HL-60/S4 (cell line): ENCODE measurements at regions not wholly inside any gene's neighbourhood (a gene's known extent, or its start where the extent isn't known, plus 50 kb on each side); places are given as distances from the start of the nearest gene placed in this dataset.
"Not testable (repeated sequence)": the region's sequence is repeated elsewhere in the genome, so short reads cannot be mapped to it uniquely, and the experiment has no call there.

Experiments
- in situ Hi-C: fragments of 300-500 bp; cut with MboI; formaldehyde crosslinking; loops from 2 replicates; pipeline ENCODE4 v1.14.3; 2022; ENCODE audit warnings: low sequenced_read_pairs

DNA sequence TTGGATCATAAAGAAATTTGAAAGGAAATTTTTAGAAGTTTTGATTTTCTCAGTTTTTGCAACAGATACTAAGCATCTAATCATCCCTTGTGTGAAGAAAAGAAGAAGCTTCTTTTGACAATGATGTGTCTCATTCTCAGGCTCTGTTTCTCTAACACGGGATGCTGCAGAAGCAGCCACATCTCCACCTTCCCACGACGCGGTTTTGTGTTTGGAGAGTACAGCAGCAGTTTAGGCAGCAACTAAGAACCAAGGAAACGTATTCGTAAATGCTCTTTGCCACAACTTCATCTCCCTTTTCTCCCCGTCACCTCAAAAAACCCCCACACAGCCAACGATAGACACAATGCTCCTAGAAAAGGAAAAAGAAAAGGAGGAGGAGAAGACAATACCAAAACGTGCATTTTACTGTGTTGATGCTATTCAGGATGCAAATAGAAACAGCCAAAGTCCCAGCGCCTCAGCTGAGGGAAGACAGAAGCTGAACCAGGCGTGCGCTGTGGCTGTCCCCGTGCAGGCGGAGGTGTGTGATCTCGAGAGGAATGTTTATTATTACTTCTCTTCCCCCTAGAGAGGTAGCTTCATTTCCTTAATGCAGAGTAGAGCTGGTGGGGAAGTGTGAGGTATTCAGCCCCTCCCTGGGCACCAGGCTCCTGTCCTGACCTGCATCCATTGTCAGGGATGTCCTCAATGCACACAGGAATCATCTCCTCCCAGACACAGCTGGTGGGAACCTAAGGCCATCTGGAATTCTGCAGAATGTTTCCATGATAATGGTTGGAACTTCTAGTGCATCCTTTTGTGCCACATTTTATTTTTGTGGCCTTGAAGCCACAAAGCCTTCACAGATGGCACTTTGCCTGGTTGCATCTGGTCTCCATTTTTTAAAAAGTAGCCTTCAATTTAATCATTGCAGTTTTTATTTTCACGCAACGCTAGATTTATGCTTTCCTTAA is 174.6 kb upstream of the KLF6 start:
- in situ Hi-C loops, result no loop called here

DNA sequence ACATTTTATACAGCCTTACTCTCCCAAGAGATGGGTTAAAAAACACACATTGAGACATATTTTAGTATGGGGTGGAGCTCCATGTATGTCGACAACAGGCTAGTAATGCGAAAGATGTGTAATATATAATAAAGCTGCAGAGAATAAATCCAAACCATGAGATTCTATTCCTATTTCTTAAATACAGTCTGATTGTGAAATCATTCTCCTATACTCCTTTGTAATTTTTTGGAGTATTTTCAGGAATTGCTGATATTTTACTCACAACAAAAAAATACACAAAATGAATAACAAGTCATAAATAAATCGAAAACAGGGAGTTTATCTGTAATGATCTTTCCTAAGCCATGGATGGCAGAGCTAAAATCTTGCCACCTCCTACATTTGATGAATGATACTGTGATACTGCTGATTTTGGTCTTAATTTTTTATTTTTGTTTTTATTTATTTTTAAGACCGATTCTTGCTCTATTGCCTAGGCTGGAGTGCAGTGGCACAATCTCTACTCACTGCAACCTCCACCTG is 173.5 kb upstream of the KLF6 start:
- in situ Hi-C loops, result no loop called here

DNA sequence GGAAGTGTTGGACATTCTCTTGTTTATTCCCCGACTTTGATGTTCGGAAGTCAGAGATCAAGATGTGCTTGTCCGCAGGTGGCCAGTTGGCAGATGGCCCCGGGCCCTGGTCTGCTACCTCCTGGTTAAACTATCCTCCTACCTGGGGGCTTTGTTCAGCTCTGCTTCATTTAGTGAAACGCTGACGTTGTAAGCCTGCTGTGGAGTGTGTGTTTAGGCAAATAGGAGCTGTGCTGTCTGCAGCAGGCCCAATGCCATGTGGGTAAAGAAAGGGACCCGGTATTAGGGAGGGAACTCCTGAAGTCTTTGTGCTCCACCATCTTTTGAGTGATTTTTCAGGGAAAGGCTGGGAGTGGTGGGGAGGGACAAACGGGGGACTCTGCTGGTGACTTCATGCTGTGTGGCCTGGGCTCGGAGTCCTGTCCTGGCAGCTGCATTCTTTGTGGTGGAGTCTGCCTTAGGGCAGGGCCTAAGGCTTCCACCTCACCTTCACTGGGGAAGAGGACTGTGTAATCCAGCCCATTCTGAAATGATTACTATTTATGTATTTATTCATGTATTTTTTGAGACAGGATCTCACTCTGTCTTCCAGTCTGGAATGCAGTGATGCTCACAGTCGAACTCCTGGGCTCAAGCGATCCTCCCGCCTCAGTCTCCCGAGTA is 171.1 kb upstream of the KLF6 start:
- in situ Hi-C loops, result no loop called here

DNA sequence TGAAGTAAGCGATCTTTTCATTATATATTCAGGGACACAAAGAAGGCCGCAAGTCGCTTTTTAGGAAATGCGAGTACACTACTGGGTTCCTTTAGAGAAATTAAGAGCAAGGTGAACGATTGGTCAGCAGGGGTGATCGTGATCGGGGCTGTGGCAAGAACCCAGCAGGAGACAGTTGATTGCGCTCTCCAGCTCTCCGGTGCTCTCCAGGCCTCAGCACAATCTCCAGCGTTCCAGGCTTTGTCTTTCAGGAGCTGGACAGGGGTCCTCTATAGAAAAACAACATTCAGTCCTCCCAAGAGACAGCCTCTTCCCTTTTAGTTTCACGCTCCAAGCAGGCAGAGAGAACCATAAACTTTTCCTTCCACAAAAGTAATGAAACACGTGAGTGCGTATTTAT is 170.5 kb upstream of the KLF6 start:
- in situ Hi-C loops, result no loop called here

DNA sequence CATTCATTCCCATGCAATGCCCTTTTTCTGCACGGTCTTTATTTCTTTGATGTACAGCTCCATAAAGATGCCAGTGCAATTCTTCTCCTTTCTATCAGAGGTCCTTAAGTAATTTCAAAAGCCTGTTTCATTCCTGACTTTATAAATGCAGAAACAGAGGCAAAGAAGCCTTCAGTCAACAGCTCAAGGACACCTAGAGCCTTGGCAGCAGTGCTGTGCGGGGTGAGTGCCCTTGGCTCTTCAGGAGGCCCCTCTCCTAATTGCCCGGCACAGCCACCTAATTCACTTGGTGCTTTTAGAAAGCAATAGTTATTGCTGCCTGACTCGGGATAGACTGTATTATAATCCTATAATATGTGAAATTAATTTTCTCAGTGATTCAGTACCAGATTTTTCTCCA is 169.6 kb upstream of the KLF6 start:
- in situ Hi-C loops, result no loop called here

DNA sequence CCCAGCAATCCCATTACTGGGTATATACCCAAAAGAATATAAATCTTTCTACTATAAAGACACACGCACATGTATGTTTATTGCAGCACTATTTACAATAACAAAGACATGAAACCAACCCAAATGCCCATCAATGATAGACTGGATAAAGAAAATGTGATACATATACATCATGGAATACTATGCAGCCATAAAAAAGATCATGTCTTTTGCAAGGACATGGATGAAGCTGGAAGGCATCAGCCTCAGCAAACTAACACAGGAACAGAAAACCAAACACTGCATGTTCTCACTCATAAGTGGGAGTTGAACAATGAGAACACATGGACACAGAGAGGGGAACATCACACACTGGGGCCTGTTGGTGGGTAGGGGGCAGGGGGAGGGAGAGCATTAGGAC is 169.0 kb upstream of the KLF6 start:
- in situ Hi-C loops, result not testable (repeated sequence)

DNA sequence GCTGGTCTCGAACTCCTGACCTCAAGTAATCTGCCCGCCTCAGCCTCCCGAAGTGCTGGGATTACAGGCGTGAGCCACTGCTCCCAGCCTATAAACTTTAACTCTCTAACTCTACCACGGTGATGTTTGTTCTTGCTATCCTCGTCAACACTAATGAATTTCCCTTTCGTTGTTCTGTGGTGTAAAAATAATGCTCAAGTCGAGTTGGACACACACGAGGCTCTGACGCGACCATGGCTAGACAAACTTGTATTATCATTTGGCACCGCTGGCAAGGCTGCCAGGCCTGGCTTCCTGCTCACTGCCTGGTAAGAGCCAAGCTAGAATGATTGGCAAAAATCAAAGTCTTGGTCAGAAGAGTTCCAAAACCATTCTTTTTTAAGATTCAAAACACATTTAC is 167.0 kb upstream of the KLF6 start:
- in situ Hi-C loops, result no loop called here

DNA sequence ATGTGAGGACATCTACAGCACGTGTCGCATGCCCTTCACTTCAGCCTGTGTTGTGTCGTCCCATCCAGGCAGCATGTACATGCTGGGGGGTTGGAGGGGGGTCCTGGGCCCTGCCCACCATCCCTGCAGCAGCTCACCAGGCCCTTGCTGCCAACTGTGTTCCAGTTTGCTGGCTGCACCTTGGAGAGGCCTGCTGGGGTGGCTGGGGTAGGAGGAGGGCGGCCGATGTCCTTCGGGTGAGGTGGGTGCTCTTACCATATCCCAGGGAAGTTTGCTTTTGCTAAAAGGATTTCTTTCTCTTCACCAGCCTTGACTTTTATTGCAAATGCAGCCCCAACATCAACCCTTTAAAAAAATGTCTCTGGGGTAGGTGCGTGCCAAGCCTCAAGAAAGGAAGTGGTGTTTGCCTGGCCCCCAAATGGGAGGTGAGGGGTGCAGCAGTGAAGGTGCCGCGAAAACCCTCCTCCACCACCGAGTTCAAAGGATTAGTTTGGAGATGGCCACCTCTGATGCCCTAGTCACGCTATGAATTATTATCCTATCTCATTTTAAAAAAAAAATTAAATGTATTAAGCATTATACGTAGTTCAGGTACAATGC is 165.8 kb upstream of the KLF6 start:
- in situ Hi-C loops, result no loop called here

DNA sequence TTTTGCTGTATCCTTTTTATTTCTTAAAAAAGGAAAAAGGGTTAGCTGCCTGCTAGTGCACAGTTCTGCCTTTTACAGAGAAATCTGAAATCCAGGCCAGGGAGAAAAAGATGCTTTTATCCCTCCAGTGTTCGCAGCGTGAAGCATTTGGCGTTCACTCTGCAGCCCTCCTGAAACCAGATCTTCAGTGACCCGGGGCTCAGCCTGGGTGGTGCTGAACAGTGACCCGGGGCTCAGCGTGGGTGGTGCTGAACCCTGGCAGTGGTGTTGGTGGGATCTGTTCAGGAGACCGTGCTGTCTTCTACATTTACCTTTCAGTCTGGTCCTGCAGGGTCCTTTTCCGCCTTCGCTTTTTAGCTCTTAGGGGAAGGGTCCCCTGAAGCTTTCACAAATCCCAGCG is 164.7 kb upstream of the KLF6 start:
- in situ Hi-C loops, result no loop called here

DNA sequence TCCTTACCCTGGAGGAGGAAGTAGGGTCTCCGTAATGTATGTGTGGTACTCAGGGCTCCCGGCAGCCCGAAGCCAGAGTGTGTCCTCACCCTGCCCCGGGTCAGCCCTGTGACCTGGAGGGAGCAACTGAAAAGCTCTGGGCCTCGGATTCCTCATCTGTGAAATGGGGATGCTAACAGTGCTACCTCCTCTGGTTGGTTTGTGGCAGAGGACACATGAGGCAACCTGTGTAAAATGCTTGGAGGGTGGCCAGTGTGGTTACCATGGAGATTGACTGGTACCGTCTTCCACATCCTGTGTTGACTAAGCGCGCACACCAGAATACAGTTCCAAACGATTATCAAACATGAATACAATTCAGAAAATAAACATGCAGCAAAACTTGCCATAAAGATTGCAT is 163.8 kb upstream of the KLF6 start:
- in situ Hi-C loops, result no loop called here

DNA sequence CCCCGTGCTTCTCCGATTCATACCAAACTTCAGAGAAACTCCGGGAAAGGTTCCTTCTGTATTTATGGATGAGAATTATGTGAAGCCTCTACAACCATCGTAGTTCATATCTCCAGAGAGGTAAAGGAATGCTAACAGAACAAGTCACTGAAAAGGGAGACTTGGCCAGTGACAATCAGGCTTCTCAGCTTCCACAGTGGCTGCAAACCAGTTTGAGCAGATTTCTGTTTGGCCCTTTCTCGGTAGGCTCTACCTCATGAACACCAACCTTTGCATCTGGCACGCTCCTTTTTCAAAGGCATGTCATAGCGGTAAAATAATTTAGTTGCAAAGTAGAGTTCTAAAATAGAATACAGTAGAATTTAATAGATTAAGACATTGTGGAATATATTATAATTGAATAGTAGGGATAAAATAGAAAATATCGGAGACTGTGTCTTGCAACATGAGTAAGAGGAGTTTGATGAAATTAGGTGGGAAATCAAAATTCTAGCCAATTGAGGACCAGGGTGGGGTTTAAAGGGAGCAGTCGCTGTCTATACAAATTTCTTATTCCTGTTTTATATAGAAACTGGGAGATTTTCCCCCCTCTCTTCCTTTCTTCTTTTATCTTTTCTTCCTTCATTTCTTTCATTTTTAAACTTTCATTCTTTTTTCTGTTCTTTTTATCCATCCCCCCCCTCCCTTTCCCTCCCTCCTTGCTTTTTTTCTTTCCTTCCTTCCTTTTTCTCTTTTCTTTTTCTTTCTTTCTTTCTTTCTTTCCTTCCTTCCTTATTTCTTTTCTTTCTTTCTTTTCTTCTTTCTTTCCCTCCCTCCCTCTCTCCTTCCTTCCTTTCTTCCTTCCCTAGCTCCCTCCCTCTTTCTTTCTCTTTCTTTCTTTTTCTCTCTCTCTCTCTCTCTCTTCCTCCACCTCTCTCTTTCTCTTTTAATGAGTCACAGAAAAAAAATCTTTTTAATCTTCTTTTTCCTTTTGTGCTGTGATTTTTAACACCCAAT is 161.5 kb upstream of the KLF6 start:
- in situ Hi-C loops, result no loop called here

DNA sequence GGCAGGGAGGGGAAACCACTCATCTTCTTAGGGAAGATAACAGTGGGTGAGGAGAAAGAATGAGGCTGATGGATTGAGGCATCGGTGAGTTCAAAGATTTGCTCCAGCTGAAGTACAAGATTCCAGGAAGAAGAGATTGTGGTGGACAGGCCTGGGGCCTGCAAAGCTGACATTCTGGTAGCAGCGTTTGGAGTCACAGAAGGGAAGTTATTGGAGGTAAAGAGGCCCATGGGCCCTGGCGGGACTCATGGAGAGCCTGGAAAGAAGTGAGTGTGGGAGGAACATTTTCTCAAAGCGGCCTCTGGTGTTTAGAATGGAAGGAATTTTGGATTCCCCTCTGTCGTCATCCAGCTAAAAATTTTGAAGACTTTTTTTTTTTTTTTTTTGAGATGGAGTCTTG is 160.0 kb upstream of the KLF6 start:
- in situ Hi-C loops, result no loop called here

DNA sequence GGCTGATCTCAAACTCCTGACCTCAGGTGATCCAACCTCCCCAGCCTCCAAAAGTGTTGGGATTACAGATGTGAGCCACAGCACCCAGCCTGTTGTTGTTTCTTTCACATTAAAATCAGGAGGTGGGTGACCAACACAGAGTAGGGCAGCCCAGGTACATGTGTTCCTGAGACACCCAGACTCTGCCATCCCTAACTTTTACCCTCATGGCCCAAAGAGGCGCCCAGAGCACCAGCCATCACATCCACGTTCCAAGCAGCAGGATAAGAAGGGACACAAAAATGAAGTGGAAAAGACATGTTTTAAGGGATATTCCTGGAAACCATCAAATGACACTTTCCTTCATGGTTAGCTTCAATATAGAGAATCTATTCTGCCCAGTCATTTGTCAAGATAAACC is 159.6 kb upstream of the KLF6 start:
- in situ Hi-C loops, result no loop called here

DNA sequence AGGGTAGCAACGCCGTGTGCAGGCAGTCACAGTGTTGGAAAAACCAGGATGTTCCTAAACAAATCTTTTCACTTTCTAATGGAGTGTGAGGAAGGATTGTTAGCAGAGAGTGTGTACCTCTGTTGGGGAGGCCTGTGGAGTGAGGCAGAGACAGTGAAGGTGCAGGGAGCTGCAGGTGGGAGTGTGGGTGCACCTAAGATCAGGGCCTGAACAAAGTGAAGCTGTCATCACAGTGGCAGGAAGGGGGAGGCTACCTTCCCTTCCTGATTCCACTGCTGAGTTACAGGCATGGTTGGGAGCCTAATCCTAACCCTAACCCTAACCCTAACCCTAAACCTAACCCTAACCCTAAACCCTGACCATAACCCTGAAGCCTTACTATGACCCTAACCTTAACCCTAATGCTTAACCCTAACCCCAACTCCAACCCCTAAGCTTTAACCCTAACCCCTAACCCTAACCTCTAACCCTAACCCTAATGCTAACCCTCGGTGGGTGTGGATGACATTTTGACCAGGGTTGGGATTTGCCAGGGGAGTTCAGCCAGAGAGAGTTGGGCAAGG is 158.8 kb upstream of the KLF6 start:
- in situ Hi-C loops, result no loop called here

DNA sequence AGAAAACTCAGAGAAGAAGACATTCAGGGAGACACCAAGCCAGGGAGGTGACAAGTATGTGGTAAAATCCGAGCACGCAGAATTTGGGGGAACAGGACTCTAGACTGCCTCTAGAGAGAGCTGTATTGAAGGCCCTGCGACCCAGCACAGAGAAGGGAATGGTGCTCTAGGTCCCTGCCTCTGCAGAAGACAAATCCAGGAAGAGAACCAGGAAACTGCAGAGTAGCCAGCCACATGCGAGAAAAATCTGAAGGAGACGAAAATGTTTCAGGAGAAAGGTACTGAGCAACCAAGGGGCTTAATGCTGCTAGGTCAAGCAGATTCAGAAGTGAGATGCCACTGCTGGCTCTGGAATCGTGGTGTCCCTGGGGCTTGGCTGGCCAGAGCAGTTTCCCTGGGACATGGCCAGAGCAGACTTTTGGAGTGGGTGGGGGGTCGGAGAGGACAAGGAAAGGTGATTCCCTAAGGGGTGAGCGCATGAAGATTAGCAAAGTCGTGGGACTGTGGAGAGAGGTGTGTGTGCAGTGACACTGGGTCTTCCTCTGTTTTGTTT is 158.0 kb upstream of the KLF6 start:
- in situ Hi-C loops, result no loop called here

DNA sequence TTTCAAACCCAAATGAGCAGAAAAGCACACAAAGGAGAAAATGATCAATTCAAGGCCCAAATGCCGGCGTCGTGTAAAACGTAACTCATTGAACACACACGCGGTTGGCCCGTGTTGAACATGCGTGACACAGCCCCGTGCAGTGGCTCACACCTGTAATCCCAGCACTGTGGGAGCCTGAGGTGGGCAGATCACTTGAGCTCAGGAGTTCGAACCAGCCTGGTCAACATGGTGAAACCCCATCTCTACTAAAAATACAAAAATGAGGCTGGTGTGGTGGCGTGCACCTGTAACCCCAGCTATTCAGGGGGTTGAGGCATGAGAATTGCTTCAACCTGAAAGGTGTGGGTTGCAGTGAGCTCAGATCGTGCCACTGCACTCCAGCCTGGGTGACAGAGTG is 156.7 kb upstream of the KLF6 start:
- in situ Hi-C loops, result no loop called here

DNA sequence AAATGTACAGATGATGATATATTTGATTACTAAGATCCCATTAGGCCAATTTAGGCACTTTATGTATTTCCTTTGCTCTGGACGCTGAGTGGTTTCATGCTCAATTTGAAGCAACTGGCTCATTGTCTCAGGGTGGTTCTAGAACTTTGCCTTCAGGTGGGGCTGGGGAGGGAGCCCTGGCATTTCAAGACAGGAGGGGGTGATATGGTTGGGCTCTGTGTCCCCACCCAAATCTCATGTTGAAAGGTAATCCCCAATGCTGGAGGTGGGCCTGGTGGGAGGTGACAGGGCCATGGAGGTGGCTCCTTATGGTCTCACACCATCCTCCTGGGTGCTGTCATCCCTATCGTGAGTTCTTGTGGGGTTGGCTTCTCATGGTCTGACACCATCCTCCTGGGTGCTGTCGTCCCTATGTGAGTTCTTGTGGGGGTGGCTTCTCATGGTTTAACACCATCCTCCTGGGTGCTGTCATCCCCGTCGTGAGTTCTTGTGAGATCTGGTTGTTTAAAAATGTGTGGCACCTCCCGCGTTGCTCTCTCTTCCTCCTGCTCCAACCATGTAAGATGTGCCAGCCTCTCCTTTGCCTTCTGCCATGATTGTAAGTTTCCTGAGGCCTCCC is 151.5 kb upstream of the KLF6 start:
- in situ Hi-C loops, result no loop called here

DNA sequence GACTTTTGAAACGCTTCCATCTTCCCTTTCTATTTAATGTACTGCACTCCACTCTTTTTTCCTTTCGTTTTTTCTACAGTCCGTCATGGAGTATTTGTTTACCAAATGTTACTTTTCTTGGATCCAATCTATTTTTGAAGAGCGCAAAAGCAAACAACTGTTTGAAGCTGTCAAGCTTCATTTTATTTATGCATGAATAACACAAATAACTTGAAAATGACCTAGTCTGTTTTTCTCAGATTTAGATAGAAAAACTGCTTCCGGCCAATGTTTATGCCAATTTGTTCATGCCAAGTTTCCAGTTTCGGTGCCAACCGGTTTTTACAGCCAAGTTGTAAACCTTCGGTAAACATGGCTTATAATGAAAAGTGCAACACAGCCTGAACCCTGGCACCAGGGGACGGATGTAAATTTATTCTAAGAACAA is 150.9 kb upstream of the KLF6 start:
- in situ Hi-C loops, result no loop called here

DNA sequence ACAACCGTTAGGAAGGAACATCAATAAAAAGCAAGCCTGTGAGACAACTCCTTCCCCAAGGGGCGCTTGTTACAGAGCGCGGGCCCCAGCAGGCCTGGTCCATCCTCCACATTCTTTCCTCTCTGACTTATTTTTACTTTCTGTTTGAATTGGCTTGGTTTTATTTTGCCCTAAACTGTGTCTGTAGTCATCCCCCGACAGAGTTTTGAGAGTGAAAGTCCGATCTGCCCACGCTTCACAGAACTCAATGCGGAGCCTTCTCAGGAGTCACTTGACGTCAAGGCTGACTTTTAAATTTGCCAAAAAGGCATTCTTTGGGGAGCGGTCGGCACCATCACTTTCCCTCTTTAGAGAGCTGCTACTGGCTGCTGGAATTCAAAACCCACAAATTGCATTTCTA is 150.1 kb upstream of the KLF6 start:
- in situ Hi-C loops, result no loop called here
